Head of caudate nucleus (tissue), 42 donors: ENCODE measurements at regions not wholly inside any gene's neighbourhood (a gene's known extent, or its start where the extent isn't known, plus 50 kb on each side); places are given as distances from the start of the nearest gene placed in this dataset.
"Not testable (repeated sequence)": the region's sequence is repeated elsewhere in the genome, so short reads cannot be mapped to it uniquely, and the experiment has no call there.

ENCODE experiments used
- DNase-seq, 42 donors: peaks; one replicate each; pipeline versions ENCODE4 v3.0.0 to v3.0.0-alpha.2; 2020 to 2021; ENCODE audit warnings: mixed read lengths in 7 of 42
- intact Hi-C: fragments of 100-400 bp; cut with DNase I; formaldehyde crosslinking; loops from one replicate; pipeline ENCODE4 v1.15.0; 2022

- intact Hi-C loops, DNase-seq: not testable (repeated sequence)
These were observed 52.2 kb downstream of the HOXC4 start for GRCh38 chr12:54105809-54106208.

GRCh38 chr12:54106252-54106651, 52.6 kb downstream of the HOXC4 start:
- intact Hi-C loops = not testable (repeated sequence)
- DNase-seq = peak in 18 of 42 donors; percentile 5 to 61 (median 23)

- DNase-seq = peak in 8 of 42 donors; percentile 6 to 57 (median 21)
- intact Hi-C loops = not testable (repeated sequence)
These were observed 53.4 kb downstream of the HOXC4 start for GRCh38 chr12:54106803-54107579.

GRCh38 chr12:54112336-54112735, 58.7 kb downstream of the HOXC4 start:
- DNase-seq, intact Hi-C loops: not testable (repeated sequence)

- DNase-seq, intact Hi-C loops: not testable (repeated sequence)
These were observed 62.4 kb downstream of the HOXC4 start for GRCh38 chr12:54116055-54116454.

GRCh38 chr12:54117392-54117791, 63.8 kb downstream of the HOXC4 start:
- intact Hi-C loops, DNase-seq: not testable (repeated sequence)

- intact Hi-C loops, DNase-seq: not testable (repeated sequence)
These were observed 65.4 kb downstream of the HOXC4 start for GRCh38 chr12:54119082-54119481.

- intact Hi-C loops = not testable (repeated sequence)
- DNase-seq = peak in 7 of 42 donors; percentile 8 to 37 (median 19)
These were observed 64.8 kb downstream of the SMUG1 start for GRCh38 chr12:54123981-54124380.

GRCh38 chr12:54125708-54126028, 63.1 kb downstream of the SMUG1 start:
- intact Hi-C loops, DNase-seq: not testable (repeated sequence)

- intact Hi-C loops = no loop called here
- DNase-seq = peak in 15 of 42 donors; percentile 7 to 48 (median 23)
These were observed 62.6 kb downstream of the SMUG1 start for GRCh38 chr12:54126029-54126695.

GRCh38 chr12:54126696-54127537, 61.9 kb downstream of the SMUG1 start:
- intact Hi-C loops = no loop called here
- peak in 33 of 42 donors; percentile 8 to 63 (median 39) for DNase-seq

GRCh38 chr12:54127538-54128259, 61.1 kb downstream of the SMUG1 start:
- DNase-seq = no peak
- intact Hi-C loops = no loop called here

- no peak for DNase-seq
- intact Hi-C loops = no loop called here
These were observed 60.4 kb downstream of the SMUG1 start for GRCh38 chr12:54128416-54128815.

- intact Hi-C loops = no loop called here
- DNase-seq = no peak
These were observed 59.5 kb downstream of the SMUG1 start for GRCh38 chr12:54129028-54129903.
